ENCODE measurements at regions not wholly inside any gene's neighbourhood (a gene's known extent, or its start where the extent isn't known, plus 50 kb on each side); places are given as distances from the start of the nearest gene placed in this dataset.

DNA sequence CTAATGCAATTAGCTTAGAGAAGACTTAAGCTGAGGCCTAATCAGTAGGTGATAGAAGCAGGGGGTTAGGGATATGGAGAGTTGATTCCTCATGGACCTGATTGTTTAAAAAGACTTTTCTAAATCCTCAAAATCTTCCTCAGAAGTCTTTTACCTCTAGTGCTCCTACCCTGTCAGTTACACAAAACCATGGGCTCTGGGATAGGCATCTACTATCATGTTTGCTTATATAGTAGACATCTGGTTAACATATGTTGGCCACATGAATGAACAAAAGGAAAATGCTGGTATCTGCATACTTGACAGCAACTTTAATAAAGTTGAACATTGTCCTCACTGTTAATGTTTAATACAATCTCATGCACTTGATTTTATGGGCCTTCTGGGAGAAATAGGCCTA is 61.5 kb upstream of the FKBP1C start:
- DNase-seq (ENCODE audit: low spot score): no peak
- in situ Hi-C loops (cut with MboI; ENCODE audit: low sequenced_read_pairs, unreplicated experiment): no loop called here
- TF ChIP-seq, protein P1, sequence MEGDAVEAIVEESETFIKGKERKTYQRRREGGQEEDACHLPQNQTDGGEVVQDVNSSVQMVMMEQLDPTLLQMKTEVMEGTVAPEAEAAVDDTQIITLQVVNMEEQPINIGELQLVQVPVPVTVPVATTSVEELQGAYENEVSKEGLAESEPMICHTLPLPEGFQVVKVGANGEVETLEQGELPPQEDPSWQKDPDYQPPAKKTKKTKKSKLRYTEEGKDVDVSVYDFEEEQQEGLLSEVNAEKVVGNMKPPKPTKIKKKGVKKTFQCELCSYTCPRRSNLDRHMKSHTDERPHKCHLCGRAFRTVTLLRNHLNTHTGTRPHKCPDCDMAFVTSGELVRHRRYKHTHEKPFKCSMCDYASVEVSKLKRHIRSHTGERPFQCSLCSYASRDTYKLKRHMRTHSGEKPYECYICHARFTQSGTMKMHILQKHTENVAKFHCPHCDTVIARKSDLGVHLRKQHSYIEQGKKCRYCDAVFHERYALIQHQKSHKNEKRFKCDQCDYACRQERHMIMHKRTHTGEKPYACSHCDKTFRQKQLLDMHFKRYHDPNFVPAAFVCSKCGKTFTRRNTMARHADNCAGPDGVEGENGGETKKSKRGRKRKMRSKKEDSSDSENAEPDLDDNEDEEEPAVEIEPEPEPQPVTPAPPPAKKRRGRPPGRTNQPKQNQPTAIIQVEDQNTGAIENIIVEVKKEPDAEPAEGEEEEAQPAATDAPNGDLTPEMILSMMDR (IDR thresholded peaks at IDR 0.05; ENCODE audit: borderline replicate concordance, control extremely low read depth, extremely low read depth, insufficient read depth, missing control alignments): no peak

DNA sequence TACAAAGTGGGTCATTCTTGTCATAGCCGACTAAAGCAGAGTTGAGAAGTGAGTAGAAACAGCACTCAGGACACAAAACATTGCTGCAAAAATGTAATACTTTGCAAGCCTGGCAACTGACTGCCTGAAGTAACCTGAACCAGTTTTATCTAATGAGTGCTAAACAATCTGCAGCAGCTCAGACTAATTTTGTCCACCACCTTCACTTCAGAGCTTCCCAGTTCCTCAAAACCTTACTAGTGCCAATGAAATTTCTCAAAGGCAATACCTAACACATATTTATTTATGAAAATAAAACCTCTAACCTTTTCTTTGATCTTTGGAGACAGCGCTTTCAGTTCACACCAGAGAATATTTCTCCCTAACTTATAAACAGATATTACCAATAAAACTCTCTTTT is 56.7 kb upstream of the FKBP1C start:
- in situ Hi-C loops (cut with MboI; ENCODE audit: low sequenced_read_pairs, unreplicated experiment): no loop called here
- no peak for DNase-seq (ENCODE audit: low spot score)
- TF ChIP-seq, protein P1 (IDR thresholded peaks at IDR 0.05; ENCODE audit: borderline replicate concordance, control extremely low read depth, extremely low read depth, insufficient read depth, missing control alignments): no peak
